GM18868 (cell line): ENCODE measurements at regions not wholly inside any gene's neighbourhood (a gene's known extent, or its start where the extent isn't known, plus 50 kb on each side); places are given as distances from the start of the nearest gene placed in this dataset.
"Not testable (repeated sequence)": the region's sequence is repeated elsewhere in the genome, so short reads cannot be mapped to it uniquely, and the experiment has no call there.

ENCODE experiments used
- ATAC-seq: cut with Tn5 transposase; IDR thresholded peaks from one replicate; pipeline ENCODE4 v1.9.1; 2021; ENCODE audit warnings: mild to moderate bottlenecking, moderate library complexity; ENCODE audit not compliant: unreplicated experiment

DNA sequence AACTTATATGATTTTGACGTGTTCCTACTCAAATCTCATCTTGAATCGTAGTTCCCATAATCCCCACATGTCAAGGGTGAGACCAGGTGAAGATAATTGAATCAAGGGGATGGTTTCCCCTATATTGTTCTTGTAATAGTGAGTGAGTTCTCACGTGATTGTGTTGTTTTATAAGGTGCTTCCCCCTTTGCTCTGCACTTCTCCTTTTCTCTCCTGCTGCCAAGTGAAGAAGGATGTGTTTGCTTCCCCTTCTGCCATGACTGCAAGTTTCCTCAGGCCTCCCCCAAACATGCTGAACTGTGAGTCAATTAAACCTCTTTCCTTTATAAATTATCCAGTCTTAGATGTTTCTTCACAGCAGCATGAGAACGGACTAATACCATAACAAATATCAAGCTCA lies 83.2 kb downstream of the MANEA start:
- peak; percentile 41 for ATAC-seq

DNA sequence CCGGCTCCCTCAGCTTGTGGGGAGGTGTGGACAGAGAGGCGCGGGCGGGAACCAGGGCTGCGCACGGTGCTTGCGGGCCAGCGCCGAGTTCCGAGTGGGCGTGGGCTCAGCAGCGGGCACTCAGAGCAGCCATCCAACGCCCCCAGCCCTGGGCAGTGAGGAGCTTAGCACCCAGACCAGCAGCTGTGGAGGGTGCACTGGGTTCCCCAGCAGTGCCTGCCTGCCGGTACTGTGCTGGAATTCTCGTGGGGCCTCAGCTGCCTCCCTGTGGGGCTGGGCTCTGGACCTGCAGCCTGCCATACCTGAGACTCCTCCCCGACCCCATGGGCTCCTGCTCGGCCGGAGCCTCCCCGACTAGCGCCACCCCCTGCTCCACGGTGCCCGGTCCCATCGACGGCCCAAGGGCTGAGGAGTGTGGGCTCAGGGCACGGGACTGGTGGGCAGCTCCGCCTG lies 92.7 kb downstream of the MANEA start:
- ATAC-seq = no peak

DNA sequence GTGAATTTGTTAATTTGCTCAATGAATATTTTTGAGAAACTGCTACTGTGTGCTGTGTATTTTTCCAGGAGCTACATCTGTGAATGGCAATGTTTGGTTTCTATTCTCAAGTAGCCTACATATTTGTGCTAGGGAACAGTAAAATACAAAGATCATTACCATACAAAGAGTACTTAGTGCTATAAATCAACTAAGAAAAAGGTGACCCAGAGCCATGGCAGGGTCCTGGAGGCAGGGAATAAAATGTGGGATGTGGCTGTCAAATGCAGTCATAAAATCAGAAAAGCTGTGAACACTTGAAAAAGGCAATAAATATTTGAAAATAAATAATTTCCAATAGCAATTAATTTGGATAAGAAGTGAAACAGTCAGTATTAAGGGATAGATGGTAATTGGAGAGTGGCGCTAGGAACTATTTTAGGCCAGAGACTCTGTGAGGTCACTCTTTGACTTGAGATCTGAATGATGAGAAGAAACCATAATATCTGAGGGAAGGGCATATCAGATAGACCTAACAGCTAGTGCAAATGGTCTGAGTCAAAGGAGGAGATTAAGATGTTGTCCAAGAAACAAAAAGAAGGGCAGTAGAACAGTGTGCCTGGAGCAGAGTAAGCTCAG lies 98.8 kb downstream of the MANEA start:
- ATAC-seq = no peak

DNA sequence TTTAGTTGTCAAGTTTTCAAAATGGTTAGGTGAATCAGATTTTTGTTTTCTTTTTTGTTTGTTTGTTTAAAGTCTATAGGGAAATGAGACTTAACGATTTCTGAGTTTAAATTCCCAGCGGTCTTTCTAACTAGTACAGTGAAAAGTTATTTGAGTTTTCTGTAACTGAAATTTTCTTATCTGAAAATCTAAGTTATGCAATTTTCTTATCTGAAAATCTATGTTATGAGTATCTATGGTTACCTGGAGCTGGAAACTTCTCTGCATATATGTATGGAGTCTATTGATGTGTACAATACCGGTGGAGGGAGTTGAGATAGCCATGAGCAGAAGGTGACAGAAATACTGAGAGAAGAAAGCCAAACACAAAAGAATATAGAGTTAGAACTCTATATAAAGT lies 102.6 kb downstream of the MANEA start:
- no peak for ATAC-seq

DNA sequence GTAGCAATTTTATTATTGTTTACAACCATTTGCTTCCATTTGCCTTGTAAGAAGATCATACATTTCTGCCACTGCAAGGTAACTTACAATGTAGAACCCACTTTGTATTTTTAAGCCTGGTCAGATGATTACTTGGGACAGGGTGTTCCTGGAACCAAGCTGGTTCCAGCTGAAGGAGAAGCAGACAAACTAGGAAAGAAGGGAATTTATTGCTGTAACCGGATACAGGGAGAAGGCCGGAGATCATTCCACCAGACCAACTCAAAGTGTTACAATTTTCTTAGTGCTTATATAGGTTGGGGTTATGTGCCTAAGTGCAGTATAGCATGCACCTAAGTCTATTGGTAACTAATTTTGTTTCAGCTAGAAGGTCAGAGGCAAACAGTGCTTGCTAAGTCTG lies 104.4 kb downstream of the MANEA start:
- ATAC-seq = no peak

DNA sequence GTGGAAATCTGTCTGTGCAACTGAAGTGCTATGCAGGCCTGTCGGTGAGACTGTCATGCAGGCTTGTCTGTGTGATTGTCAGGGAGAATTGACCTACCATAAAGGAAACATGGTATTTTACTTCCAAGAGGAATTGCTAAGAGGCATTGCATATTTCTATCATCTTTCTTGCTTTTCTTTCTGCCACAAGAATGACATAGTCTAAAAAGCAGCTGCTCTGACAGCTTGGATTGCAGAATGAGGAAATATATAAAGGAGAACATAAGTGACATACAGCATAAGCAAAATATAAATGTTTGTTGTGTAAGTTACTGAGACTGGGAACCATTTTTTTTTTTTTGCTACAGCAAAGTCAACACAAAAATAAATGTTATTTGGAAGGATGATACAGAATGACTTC lies 105.1 kb downstream of the MANEA start:
- ATAC-seq = no peak

DNA sequence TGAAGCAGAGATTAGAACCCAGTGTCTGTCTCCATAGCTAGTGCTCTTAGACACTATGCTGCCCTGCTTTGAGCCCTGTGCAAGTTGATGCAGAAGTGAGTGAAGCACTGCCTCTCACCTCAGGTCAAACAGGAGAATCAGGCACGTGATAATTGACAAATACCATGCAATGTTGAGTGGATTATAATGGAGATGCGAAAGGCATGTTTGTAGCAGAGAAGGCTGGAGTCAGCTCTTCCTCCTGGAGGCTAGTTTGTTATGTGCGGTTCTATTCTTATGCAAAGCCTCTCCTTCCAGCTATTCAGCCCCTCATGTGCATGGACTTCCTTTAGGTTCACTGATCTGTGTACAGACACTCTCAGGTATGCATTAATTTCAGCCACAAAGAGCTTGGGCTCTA lies 108.5 kb downstream of the MANEA start:
- no peak for ATAC-seq

DNA sequence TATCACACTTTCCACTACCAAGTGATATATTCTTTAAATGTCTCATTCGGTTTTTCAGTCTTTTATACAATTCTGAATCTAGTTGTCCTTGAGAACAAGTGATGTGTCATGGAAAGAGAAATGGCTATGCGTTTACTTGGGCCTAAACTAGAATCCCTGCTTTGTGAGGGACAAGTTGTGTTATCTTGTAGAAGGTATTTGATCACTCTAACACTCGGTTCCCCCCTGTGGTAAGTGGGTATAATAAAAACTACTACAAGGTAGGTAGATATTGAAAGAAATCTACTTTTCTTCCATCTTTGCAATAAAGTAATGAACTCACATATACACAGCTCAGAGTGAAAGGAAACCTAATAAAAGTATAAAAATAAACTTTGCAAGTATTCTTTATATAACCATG lies 108.9 kb downstream of the MANEA start:
- no peak for ATAC-seq

DNA sequence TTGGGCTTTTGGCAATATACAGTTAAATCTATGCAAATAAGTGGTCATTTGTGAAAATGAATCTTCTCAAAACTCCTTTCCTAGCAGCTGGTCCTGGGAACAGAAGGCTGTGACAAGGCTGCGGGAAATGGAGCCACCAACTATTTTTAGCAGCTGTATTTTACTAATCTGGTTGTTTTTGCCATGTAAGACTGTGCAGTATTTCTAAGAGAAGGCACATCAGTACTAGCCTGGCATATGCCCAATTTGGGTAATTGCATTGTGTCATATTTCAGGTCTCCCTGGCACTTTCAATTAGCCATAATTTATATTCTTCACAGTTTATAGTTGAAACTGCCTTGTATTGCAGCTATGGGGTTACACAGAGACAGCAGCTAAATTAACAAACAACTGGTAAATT lies 109.6 kb downstream of the MANEA start:
- ATAC-seq = no peak

DNA sequence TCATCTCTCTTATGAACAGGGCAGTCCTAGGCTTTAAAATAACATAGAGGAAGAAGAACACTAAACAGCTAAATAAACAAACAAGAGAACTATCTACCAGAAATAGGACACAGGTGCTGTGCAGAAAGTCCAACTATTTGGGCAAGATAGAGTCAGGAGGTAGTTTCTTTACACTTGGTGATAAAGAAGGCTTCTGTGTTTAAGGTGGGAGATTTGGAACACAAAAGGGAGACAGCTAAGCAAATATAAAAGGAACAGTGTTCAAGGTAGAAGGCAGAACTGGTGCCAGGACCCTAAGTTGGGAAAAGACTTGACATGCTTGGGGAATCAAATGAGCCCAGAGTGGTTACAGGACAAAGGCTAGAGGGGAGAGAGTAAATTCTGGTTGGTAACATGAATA lies 110.5 kb downstream of the MANEA start:
- ATAC-seq = no peak

DNA sequence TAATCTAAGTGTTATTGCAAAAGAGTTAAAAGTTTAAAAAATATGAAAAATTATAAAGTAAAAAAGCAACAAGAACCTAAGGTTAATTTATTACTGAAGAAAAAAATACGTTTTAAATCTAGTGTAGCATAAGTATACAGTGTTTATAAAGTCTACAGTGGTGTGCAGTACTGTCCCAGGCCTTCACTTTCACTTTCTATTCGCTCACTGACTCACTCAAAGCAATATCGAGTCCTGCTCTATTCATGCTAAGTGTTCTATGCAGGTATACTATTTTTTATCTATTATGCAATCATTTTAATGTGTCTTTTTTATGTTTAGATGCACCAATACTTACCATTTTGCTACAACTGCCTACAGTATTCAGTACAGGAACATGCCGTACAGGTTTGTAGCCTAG lies 113.0 kb downstream of the MANEA start:
- peak; percentile 75 for ATAC-seq

DNA sequence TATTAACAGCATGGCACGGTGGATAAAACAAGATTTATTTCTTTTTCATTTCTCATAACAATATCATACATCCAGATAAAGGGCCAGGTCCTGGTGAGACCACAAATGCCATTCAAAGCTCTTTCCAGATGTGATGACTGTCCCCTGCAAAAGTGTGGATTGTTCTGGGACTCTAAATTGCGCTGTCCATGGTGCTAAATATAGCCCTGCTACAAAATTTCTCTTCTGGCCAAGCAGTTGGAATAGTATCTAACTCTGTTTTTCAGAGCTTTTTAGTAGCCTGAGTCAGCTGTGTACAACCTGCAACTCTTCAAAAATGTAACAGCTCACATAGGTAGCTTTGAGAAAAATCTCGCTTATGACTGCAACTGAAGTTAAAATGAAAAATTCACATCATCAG lies 115.8 kb downstream of the MANEA start:
- ATAC-seq = no peak

DNA sequence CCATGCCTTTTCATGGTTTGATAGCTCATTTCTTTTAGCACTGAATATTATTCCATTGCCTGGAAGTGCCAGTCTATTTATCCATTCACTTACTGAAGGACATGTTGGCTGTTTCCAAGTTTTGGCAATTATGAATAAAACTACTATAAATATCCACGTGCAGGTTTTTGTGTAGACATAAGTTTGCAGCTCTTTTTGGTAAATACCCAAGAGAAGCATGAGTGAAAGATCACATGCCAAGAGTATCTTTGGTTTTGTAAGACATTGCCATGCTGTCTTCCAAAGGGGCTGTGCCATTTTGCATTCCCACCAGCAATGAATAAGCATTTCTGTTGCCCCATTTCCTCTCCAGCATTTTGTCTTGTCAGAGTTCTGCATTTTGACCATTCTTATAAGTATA lies 120.9 kb downstream of the MANEA start:
- ATAC-seq = no peak

DNA sequence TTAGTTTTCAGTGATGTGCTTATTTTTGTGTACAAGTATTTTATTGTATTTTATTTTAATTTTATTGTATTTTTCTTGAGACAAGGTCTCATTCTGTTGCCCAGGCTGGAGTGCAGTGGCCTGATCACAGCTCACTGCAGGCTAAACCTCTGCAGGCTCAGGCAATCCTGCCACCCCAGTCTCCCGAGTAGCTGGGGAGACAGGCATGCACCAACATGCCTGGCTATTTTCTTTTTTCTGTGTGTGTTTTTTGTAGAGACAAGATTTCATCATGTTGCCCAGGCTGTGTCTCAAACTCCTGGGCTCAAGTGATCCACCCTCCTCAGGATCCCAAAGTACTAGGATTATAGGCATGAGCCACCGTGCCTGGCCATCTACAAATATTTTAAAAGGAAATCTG lies 146.3 kb downstream of the MANEA start:
- no peak for ATAC-seq

DNA sequence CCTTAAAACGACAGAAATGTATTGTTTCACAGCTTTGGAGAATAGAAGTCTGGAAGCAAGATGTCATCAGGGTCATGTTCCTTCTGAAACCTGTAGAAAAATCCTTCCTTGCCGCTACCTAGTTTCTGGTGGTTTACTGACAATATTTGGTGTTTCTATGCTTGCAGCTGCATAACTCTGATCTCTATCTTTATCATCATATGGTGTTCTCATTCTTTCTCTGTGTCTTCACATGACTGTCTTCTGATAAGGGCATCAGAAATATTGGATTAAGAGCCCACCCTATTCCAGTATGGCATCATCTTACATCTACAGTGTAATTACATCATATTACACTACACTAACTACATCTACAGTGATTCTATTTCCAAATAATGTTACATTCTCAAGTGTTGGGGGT lies 148.0 kb downstream of the MANEA start:
- ATAC-seq = no peak

DNA sequence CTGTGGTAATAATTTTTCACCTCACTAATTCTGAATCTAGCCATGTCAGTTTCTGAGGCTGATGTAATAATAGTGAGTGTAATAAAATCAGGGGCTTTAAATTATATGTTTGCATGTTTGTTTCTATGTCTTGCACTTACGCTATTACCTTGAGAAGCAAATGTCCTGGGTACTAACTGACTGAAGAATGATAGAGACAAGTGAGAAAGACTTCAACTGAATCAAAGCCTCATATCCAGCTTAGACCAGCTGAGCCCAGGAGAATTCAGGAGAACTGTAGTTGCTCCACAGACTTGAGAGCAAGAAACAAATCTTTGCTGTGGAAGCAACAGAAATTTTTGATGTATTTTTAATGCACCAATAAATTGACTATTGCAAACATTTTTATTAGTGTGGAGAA lies 162.8 kb downstream of the MANEA start:
- ATAC-seq = no peak

DNA sequence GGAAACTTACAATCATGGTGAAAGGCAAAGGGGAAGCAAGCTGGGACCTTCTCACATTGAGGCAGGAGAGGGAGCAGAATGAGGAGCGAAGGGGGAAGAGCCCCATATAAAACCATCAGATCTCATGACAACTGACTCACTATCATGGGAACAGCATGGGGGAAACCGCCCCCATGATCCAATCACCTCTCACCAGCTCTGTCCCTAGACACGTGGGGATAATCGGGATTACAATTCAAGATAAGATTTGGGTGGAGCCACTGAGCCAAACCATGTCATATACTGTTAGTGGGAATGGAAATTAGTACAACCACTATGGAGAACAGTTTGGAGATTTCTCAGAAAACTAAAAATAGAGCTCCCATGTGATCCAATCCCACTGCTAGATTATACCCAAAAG lies 163.7 kb downstream of the MANEA start:
- no peak for ATAC-seq

DNA sequence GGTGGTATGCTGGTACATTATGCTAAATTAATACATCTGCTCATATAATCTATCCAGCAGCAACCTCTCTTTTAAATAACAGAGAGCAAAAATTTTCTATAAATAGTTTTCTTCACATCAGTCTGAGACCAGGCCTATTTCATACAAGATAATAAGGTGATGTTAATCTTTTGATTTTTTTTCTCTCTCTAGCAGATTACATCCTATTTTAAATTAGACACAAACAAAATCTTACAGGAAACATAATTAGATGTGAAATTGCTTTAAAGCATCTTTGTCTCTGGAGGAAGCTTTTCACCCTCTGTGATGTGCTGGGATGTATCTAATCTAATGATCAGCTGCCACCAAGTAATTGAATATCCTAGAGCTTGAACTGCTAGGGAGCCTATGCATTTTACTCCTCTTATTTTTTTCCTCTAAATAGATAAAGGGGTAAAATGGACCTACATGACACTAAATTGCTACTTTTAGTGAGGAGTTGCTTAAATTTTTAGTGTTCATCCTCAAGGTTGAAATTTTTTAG lies 165.5 kb downstream of the MANEA start:
- ATAC-seq = no peak

DNA sequence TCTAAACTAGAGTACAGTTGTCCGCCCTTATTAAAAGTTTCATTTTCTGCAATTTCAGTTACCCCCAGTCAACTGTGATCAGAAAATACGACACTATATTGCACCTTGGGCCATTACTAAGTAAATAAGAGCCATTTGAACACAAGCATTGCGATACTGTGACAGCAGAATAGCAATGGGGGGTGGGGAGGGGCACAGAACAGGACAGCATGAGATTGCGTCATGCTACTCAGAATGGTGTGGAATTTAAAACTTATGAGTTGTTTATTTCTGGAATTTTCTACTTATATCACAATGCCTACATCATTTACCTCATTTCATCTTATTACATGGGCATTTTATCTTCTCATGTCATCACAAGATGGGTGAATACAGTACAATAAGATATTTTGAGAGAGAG lies 166.3 kb downstream of the MANEA start:
- no peak for ATAC-seq

DNA sequence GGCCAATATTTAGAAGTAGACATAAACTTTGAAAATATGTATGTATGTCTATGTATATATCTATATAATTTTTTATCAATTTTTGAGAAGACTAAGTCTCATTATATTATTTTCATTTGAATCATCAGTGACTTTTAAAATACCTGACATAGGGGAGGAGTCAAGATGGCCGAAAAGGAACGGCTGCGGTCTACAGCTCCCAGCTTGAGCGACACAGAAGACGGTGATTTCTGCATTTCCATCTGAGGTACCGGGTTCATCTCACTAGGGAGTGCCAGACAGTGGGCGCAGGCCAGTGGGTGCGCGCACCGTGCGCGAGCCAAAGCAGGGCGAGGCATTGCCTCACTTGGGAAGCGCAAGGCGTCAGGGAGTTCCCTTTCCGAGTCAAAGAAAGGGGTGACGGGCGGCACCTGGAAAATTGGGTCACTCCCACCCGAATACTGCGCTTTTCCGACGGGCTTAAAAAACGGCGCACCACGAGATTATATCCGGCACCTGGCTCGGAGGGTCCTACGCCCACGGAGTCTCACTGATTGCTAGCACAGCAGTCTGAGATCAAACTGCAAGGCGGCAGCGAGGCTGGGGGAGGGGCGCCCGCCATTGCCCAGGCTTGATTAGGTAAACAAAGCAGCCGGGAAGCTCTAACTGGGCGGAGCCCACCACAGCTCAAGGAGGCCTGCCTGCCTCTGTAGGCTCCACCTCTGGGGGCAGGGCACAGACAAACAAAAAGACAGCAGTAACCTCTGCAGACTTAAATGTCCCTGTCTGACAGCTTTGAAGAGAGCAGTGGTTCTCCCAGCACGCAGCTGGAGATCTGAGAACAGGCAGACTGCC lies 181.1 kb downstream of the MANEA start:
- ATAC-seq = not testable (repeated sequence)

DNA sequence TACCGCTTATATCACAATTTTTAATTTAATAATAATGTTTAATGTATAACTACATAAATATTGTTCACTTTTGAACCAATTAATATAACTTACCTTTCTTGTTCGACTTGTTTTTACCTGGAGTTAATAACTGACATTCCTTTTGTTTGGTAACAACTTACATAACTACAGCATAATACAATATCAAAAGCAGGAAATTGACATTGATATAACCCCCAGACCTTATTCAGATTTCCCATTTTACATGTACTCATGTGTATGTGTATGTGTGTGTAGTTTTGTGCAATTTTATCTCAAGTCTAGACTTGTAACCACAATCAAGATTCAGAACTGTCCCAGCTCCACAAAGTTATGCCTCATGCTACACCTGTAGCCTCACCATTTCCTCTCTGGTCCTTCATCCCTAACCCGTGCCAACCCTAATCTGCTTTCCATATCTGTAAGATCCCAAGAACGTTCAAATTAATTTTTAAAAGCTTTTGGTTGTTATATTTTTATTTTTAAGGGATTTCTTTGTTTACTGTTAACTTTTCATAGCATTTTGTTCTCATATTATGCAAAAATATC lies 190.6 kb downstream of the MANEA start:
- ATAC-seq = no peak

DNA sequence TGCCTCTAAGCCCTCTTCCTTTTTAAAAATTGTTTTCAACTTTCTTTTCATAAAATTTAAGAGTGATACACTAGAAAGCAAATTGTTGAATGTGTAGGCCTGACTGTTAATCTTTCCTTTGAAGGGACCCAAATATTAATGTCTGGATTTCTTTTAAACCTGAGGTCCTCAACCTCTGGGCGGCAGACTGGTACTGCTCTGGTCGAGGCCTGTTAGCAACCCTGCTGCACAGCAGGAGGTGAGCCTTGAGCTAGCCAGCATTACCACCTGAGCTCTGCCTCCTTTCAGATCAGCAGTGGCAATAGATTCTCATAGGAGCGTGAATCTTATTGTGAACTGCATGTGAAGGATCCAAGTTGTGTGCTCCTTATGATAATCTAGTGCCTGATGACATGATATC lies 191.2 kb downstream of the MANEA start:
- ATAC-seq = peak; percentile 58
